ENCODE measurements at regions not wholly inside any gene's neighbourhood (a gene's known extent, or its start where the extent isn't known, plus 50 kb on each side); places are given as distances from the start of the nearest gene placed in this dataset.

GRCh38 chr6:147135211-147135681, 69.0 kb upstream of the STXBP5 start:
- H3K4me3 ChIP-seq (ENCODE audit: low read depth in 2 of 2, low read length in 2 of 2): no peak overlapping the region
- H3K36me3 ChIP-seq (ENCODE audit: control insufficient read depth, insufficient read depth, low read length): no peaks in the 10 kb centered on the region
- intact Hi-C loops (cut with micrococcal nuclease; ENCODE audit: unreplicated experiment) (no loop called here), in situ Hi-C loops (cut with HindIII; ENCODE audit: low pct_unique_long_range_greater_than_20kb, low sequenced_read_pairs) (no loop called here)
- TF ChIP-seq REST (IDR thresholded peaks at IDR 0.05; ENCODE audit: insufficient read depth in 1 of 2, low read depth in 2 of 2, low read length in 1 of 2) (no peak), TCF7L2 (IDR thresholded peaks at IDR 0.05; ENCODE audit: low read depth, low read length) (no peak), POLR2AphosphoS5 (IDR thresholded peaks at IDR 0.05; ENCODE audit: low read depth, low read length) (no peak), CTCF (IDR thresholded peaks at IDR 0.05) (no peak), SIN3A (IDR thresholded peaks at IDR 0.05; ENCODE audit: borderline replicate concordance, insufficient read depth, low read depth, low read length) (no peak)
- no TSS peak for BruUV-seq (replicated peaks)
- ChIA-PET POLR2A (no interaction called here), CTCF (no interaction called here)
- H3K27me3 ChIP-seq (ENCODE audit: control insufficient read depth, insufficient read depth, low read length): no peaks in the 10 kb centered on the region
- no peak overlapping the region for H3K27ac ChIP-seq (ENCODE audit: low read length)
- DNase-seq (ENCODE audit: low read depth, low spot score): no peak
- H3K4me1 ChIP-seq (ENCODE audit: control insufficient read depth, insufficient read depth, low read length): no peaks in the 10 kb centered on the region; the same call in 1 of the 2 replicates
- H3K9me3 ChIP-seq (ENCODE audit: control insufficient read depth, insufficient read depth, low read depth, low read length): no peaks in the 10 kb centered on the region
- no peak for ATAC-seq

- Histone ChIP-seq H3K27ac (ENCODE audit: low read length) (no peak overlapping the region), H3K36me3 (ENCODE audit: control insufficient read depth, insufficient read depth, low read length) (no peaks in the 10 kb centered on the region), H3K9me3 (ENCODE audit: control insufficient read depth, insufficient read depth, low read depth, low read length) (no peaks in the 10 kb centered on the region), H3K4me1 (ENCODE audit: control insufficient read depth, insufficient read depth, low read length) (no peaks in the 10 kb centered on the region; the same call in 1 of the 2 replicates), H3K27me3 (ENCODE audit: control insufficient read depth, insufficient read depth, low read length) (no peaks in the 10 kb centered on the region), H3K4me3 (ENCODE audit: low read depth in 2 of 2, low read length in 2 of 2) (no peak overlapping the region)
- no peak for TF ChIP-seq SIN3A (IDR thresholded peaks at IDR 0.05; ENCODE audit: borderline replicate concordance, insufficient read depth, low read depth, low read length)
- TF ChIP-seq CTCF (IDR thresholded peaks at IDR 0.05): no peak
- TF ChIP-seq POLR2AphosphoS5 (IDR thresholded peaks at IDR 0.05; ENCODE audit: low read depth, low read length): no peak
- no peak for TF ChIP-seq REST (IDR thresholded peaks at IDR 0.05; ENCODE audit: insufficient read depth in 1 of 2, low read depth in 2 of 2, low read length in 1 of 2)
- no peak for TF ChIP-seq TCF7L2 (IDR thresholded peaks at IDR 0.05; ENCODE audit: low read depth, low read length)
- no peak for DNase-seq (ENCODE audit: low read depth, low spot score)
- in situ Hi-C loops (cut with HindIII; ENCODE audit: low pct_unique_long_range_greater_than_20kb, low sequenced_read_pairs) (no loop called here), intact Hi-C loops (cut with micrococcal nuclease; ENCODE audit: unreplicated experiment) (no loop called here)
- ChIA-PET CTCF (no interaction called here), POLR2A (no interaction called here)
- no peak for ATAC-seq
- BruUV-seq (replicated peaks): no TSS peak
Measured at GRCh38 chr6:147136057-147136456, 68.2 kb upstream of the STXBP5 start.
